Ovary (tissue), 3 donors: ENCODE measurements at regions not wholly inside any gene's neighbourhood (a gene's known extent, or its start where the extent isn't known, plus 50 kb on each side); places are given as distances from the start of the nearest gene placed in this dataset.

Experiments used
- POLR2A ChIP-seq: fragments of 450-650 bp; IDR thresholded peaks from one replicate; pipeline ENCODE4 v1.6.1; 2017; ENCODE audit warnings: antibody characterized with exemption, mild to moderate bottlenecking, moderate library complexity
- TF ChIP-seq, protein P1 (sequence below), 3 donors: fragments of 450-650 bp in 2 of 3; fragments of 200-600 bp in 1 of 3; IDR thresholded peaks; one replicate each; pipeline versions ENCODE4 v1.5.1 to v1.8.0; 2016 to 2022; ENCODE audit warnings: antibody characterized with exemption in 3 of 3, mild to moderate bottlenecking in 1 of 3
- donor health status: DM: no; HTN: no; CAD: no.

DNA sequence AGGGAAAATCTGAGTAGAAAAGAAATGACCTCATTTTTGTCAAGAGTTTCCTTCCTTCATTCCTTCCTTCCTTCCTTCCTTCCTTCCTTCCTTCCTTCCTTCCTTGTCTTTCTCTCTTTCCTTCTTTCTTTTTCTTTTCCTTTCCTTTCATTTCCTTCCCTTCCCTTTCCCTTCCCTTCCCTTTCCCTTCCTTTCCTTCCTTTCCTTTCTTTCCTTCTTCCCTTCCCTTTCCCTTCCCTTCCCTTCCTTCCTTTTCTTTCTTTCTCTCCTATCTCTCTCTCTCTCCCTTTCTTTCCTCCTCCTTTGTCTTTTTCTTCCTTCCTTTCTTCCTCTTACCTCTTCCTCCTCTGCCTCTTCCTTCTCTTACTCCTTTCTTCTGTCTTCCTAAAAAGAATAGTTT is 347.6 kb downstream of the FAM47A start:
- TF ChIP-seq, protein P1, sequence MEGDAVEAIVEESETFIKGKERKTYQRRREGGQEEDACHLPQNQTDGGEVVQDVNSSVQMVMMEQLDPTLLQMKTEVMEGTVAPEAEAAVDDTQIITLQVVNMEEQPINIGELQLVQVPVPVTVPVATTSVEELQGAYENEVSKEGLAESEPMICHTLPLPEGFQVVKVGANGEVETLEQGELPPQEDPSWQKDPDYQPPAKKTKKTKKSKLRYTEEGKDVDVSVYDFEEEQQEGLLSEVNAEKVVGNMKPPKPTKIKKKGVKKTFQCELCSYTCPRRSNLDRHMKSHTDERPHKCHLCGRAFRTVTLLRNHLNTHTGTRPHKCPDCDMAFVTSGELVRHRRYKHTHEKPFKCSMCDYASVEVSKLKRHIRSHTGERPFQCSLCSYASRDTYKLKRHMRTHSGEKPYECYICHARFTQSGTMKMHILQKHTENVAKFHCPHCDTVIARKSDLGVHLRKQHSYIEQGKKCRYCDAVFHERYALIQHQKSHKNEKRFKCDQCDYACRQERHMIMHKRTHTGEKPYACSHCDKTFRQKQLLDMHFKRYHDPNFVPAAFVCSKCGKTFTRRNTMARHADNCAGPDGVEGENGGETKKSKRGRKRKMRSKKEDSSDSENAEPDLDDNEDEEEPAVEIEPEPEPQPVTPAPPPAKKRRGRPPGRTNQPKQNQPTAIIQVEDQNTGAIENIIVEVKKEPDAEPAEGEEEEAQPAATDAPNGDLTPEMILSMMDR (IDR thresholded peaks at IDR 0.05) = no peak
- no peak for TF ChIP-seq POLR2A
